ENCODE measurements at regions not wholly inside any gene's neighbourhood (a gene's known extent, or its start where the extent isn't known, plus 50 kb on each side); places are given as distances from the start of the nearest gene placed in this dataset.

GRCh38 chr17:56737421-56738161 lies 96.1 kb downstream of the C17orf67 start:
- intact Hi-C loops (cut with micrococcal nuclease) = no loop called here

GRCh38 chr17:56739376-56739775 lies 94.3 kb downstream of the C17orf67 start:
- intact Hi-C loops (cut with micrococcal nuclease) = no loop called here

GRCh38 chr17:56739776-56740175 lies 93.9 kb downstream of the C17orf67 start:
- intact Hi-C loops (cut with micrococcal nuclease) = no loop called here

DNA sequence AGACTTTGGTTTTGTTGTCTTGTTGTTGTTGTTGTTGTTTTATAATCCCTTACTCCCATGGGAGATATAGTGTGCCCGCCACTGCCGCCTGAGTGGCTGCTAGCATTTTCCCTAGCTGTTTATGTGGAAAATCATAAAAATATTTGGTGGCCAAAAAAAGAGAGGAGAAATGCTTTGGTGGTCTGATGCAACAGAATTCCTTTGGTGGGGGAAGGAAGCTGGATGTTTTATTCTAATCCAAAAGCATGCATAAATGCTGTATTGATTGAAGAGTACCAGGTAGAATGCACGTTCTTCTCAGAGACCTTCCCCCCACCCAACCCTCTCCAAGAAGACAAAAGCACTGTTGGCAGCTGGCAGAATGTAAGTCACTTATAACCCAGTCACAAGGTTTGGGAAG lies 93.2 kb downstream of the C17orf67 start:
- intact Hi-C loops (cut with micrococcal nuclease) = no loop called here

Measured in T-helper 1 cell treated with Interleukin-12 subunit alpha and Interleukin-12 subunit beta and Interleukin-4 antibody, amounts not matched to agents 30 ng/mL and 1 ng/mL, for 36 hours (primary cell).